ENCODE measurements at regions not wholly inside any gene's neighbourhood (a gene's known extent, or its start where the extent isn't known, plus 50 kb on each side); places are given as distances from the start of the nearest gene placed in this dataset.

DNA sequence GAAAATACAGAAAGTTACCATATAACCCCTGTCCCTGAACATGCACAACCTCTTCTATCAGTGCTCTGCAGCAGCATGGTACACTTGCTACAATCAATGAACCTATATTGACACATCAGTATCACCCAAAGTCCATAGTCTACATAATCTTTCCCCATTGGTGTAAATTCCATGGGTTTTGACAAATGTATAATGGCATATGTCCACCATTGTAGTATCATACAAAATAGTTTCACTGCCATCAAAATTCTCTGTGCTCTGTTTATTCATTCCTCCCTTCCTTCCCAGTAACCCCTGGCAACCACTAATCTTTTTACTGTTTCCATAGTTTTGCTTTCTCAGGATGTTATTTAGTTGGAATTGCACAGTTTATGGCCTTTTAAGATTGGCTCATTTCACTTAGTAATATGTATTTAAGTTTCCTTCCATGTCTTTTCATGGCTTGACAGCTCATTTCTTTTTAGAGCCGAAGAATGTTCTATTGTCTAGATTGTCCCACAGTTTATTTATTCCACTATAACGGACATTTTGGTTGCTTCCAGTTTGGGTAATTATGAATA lies 1707.0 kb downstream of the EFNA5 start:
- TF ChIP-seq RAD21 (IDR thresholded peaks at IDR 0.05; ENCODE audit: low read length), result no peak
- TF ChIP-seq, protein P1, sequence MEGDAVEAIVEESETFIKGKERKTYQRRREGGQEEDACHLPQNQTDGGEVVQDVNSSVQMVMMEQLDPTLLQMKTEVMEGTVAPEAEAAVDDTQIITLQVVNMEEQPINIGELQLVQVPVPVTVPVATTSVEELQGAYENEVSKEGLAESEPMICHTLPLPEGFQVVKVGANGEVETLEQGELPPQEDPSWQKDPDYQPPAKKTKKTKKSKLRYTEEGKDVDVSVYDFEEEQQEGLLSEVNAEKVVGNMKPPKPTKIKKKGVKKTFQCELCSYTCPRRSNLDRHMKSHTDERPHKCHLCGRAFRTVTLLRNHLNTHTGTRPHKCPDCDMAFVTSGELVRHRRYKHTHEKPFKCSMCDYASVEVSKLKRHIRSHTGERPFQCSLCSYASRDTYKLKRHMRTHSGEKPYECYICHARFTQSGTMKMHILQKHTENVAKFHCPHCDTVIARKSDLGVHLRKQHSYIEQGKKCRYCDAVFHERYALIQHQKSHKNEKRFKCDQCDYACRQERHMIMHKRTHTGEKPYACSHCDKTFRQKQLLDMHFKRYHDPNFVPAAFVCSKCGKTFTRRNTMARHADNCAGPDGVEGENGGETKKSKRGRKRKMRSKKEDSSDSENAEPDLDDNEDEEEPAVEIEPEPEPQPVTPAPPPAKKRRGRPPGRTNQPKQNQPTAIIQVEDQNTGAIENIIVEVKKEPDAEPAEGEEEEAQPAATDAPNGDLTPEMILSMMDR (IDR thresholded peaks at IDR 0.05), result no peak
- TF ChIP-seq GABPA (IDR thresholded peaks at IDR 0.05; ENCODE audit: low read depth), result no peak
- no peak for TF ChIP-seq POLR2AphosphoS5 (IDR thresholded peaks at IDR 0.05; ENCODE audit: low read depth, low read length)
- no peak for TF ChIP-seq CHD2 (IDR thresholded peaks at IDR 0.05; ENCODE audit: low read length, partially characterized antibody)
- no peak for TF ChIP-seq MEF2A (IDR thresholded peaks at IDR 0.05; ENCODE audit: borderline replicate concordance, low read depth)
- TF ChIP-seq RFX5 (IDR thresholded peaks at IDR 0.05; ENCODE audit: low read length), result no peak
